OCI-M2 (cell line): ENCODE measurements at regions not wholly inside any gene's neighbourhood (a gene's known extent, or its start where the extent isn't known, plus 50 kb on each side); places are given as distances from the start of the nearest gene placed in this dataset.
"Not testable (repeated sequence)": the region's sequence is repeated elsewhere in the genome, so short reads cannot be mapped to it uniquely, and the experiment has no call there.

Experiments
- DNase-seq: peaks from one replicate; lab custom pipeline; 2025; ENCODE audit not compliant: unreplicated experiment; lab: John Stamatoyannopoulos, UW

DNA sequence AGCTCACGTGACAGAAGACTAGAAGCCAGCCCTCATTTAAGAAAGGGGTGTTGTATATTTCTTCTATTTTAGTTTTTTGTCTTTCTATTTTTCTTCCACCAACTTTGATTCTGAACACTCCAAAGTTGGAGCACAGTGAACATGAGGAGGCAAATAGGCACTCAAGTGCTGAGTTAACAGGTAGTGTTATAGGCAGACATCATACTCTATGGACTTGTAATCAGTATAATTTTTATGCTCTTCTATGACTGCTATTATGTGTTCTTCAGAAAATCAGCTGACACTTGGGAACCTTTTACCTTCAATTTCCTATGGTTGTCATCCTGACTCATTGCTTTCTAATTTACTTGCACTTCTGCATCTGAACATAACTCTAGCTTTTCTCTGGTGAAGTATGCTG is 396.3 kb upstream of the EYS start:
- no peak for DNase-seq

- no peak for DNase-seq
Observed at GRCh38 chr6:66096679-66097078, 389.7 kb upstream of the EYS start.

DNA sequence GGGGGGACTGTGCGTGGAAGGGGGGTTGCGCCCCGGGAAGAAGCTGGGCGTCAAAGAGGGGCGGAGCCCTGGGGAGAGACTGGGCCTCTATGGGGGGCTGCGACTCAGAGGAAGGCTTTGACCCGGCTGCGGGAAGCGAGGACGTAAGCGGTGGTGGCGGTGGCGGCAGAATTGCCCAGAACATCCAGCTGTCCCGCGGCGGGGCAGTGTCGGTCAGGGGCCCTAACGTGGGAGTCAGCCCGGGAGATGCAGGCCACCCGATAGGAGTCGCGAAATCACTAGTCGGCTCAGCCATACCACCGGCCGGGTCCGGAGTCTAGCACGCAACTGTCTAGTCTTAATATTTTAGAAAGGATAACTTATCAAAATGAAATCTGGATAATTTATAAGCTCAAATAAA is 387.6 kb upstream of the EYS start:
- no peak for DNase-seq

DNA sequence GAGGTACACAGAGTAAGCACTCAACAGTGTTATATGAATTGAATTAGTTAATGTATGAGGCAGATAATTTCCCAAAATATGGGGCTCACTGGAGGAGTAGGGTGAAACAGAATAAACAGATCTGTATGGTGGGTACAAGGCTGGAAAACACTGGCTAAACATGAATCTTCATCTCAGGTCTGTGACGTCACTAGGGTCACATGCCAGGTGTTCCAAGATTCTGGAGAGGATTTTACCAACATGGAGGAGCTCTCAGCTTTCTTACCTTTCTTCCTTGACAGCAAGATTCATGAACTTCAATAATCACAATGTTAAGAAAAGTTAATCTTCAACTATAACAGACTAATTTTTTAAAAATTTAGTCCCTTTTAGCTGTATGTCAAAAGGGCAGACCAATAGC is 385.3 kb upstream of the EYS start:
- DNase-seq: not testable (repeated sequence)

DNA sequence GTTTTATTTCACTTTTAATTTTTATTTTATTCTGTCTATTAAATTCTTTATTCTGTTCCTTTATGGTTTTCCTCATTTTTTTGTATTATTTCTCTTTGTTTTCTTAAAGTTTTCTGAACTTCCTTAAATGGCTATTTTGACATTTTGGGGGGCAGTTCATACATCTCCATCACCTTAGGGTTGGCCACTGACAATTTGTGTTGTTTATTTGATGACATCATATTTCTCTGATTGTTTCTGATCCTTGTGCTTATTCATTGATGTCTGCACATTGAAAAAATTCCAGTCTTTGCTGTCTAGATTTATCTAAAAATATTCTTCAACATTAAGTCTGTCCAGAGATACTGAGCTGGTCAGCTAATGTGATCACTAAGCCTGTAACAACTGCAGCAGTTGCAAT is 379.5 kb upstream of the EYS start:
- no peak for DNase-seq

- no peak for DNase-seq
Observed at GRCh38 chr6:66082914-66083313, 375.9 kb upstream of the EYS start.

GRCh38 chr6:66068907-66069306 is 361.9 kb upstream of the EYS start:
- no peak for DNase-seq

DNA sequence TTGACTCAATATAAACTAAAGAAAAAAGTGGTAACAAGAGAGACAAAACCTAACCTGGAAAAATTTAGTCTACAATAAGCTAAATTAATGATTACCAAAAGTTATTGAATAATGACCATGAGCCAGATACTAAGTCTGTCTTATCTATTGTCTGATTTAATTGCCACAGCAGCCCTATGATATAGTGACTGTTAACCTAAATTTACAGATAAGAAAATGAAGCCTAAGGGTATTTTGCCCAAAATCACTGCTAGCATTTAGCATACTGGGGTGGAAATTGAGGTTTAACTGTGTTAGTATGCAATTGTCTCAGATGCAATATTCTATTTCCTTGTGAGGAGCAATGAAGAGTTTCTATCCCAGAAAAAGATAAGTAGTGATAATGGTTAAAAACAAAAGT is 361.0 kb upstream of the EYS start:
- DNase-seq: no peak

GRCh38 chr6:66065313-66065712 is 358.3 kb upstream of the EYS start:
- peak; percentile 7 for DNase-seq

- DNase-seq: no peak
Observed at GRCh38 chr6:66057034-66057433, 350.0 kb upstream of the EYS start.

DNA sequence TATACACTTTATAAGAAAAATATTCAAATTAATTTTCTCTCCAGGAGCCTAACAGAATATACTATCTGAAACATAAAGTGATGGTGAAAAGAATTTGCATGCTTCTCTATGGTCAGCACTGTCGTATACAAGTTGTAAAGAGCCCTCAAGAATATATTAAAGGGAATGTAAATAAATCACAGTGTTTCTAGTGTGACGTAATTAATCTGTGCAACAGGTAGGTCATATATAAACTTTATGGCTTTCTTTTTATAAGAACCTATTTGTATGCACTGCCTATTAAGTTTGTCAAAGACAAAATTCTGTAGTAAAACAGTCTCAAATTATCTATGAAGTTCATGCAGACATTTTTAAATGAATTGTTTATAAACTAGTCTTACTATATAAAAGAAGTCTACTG is 347.9 kb upstream of the EYS start:
- DNase-seq: no peak

DNA sequence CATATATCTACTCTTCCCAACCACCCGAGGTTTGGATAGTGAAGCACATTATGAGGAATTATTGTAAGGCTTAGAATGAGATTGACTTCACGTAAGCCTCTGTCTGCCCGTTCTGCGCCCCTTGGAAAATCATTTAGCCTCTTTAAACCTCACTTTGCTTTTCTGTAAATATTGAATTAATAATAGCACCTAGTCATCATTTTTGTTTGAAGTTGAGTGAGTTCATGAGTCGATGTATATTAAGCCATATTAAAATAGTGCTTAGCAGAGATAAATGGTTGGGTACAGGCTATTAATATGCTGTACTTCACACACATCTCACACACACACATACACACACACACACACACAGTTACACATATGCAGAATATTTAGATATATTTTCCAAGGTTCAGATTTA is 344.8 kb upstream of the EYS start:
- no peak for DNase-seq

GRCh38 chr6:66048684-66049474 is 341.9 kb upstream of the EYS start:
- no peak for DNase-seq

DNA sequence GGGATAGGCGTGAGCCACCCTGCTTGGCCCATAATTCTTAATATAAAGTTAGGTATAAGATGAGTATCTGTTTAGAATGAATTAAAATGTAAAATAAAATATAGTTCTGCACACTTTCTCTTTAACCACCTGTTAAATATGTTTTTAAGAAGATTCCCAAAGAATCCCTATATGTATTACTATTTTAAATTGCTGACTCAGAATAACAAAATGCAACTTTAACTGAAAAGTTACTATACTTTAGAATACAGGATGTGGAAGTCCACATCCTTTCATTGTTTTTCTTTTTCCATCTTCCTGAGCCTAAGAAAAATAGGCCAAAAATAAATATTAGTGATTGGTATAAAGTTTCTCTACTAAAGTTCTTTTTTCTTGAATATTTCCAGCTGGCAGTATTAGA is 325.6 kb upstream of the EYS start:
- no peak for DNase-seq

- DNase-seq: no peak
Observed at GRCh38 chr6:66029391-66029790, 322.4 kb upstream of the EYS start.

GRCh38 chr6:65999288-65999791 is 292.3 kb upstream of the EYS start:
- no peak for DNase-seq

DNA sequence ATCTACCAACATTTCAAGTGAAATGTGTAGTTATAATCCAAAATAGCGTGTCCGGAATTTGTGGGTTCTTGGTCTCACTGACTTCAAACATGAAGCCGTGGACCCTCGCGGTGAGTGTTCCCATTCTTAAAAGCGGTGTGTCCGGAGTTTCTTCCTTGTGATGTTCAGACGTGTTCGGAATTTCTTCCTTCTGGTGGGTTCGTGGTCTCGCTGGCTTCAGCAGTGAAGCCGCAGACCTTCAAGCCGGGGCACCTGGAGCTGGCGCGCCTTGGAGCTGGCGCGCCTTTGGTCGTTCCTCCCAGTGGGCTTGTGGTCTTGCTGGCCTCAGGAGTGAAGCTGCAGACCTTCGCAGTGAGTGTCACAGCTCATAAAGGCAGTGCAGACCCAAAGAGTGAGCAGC is 291.5 kb upstream of the EYS start:
- no peak for DNase-seq

DNA sequence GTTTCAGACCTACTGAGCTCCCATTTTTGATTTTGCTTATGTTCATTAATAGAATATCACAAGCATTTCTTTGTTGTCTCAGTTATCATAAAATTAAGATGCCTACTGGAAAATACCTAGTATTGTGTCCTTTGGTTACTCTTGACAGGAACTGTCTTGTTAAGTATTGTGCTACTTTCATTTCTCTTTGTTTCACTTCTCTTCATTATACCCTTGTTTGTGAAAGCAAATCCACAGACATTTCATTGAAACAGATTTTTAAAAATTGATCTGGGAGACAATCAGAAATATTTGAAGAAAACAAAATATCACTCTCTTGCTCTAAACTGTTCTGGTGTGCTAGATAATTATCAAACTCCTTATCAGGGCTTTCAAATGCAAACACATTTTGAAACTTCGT is 290.5 kb upstream of the EYS start:
- DNase-seq: no peak

DNA sequence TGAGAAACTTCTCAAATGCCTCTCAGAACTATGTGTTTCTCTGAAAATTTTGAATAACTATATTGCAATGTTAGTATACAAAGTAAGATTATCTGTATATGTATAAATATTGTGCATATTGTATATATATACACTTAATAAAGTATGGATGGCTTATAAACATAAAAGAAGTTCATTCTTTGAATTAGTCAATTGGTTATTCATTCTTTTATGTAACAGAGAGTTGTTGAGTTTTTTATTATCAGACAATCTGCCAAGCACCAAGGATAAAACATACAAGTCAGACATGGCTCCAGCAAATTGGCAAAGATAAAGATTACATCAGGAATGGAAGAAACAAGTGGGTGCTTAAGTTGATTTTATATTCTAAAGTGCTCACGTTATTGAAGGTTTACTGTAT is 289.1 kb upstream of the EYS start:
- DNase-seq: no peak

DNA sequence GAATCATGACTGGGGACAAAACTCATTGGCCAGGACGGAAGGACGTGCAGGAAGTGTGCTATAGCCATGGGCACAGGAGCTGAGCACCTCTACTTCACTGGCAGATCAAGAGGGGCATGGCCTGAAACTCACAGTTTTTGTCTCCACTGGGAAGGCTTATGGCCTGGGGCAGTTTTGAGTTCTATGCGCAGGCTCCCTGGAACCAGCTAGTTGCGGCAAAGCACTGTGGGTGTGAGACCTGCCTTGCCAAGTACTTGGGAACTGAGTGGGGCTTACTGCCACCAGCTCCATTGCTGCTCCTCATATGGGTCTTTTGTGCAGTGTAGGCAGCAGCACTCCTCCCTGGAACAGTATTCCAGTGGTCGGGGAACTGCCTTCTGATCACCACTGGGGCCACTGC is 282.6 kb upstream of the EYS start:
- DNase-seq: no peak

DNA sequence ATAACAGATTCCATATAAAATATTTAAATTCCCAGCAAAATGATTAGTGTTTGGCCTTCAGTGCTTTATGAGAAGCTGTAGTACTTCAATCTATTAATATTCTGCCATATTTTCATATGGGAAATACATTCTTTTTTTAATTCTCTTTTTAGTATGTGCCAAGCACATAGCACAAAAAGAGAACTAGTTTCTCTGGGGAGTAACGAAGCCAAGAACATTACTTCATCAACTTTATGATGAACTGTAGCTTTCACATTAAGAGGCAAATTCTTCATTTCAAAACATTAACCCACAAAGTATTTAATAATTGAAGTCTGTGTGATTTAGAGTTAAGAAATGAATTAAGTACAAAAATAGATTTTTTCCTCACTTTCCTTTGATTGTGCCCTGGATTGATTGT is 281.0 kb upstream of the EYS start:
- DNase-seq: no peak

DNA sequence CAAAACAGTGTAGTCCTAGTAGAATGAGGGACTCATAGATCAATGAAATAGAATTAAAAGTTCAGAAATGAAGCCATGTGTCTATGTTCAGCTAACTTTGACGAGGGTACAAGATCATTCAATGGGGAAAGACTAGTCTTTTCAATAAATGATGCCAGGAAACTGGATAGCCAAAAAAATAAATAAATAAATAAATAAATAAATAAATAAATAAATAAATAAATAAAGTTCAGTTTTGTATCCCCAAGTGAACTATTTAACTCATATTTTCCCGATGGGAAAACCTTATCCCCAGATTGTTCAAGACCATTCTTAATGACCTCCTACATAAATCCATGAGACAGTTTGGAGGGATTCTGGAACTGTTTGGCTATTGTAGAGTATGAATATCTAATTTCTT is 277.1 kb upstream of the EYS start:
- DNase-seq: no peak

GRCh38 chr6:65979120-65979519 is 272.1 kb upstream of the EYS start:
- DNase-seq: no peak
